GM18909 (cell line): ENCODE measurements at regions not wholly inside any gene's neighbourhood (a gene's known extent, or its start where the extent isn't known, plus 50 kb on each side); places are given as distances from the start of the nearest gene placed in this dataset.
"Not testable (repeated sequence)": the region's sequence is repeated elsewhere in the genome, so short reads cannot be mapped to it uniquely, and the experiment has no call there.

Source experiments
- ATAC-seq: cut with Tn5 transposase; IDR thresholded peaks from one replicate; pipeline ENCODE4 v1.9.1; 2021; ENCODE audit warnings: mild to moderate bottlenecking; ENCODE audit not compliant: unreplicated experiment, poor library complexity

- ATAC-seq = no peak
Observed at GRCh38 chr13:89375839-89376238, 1704.7 kb downstream of the SLITRK5 start.

- no peak for ATAC-seq
Observed at GRCh38 chr13:89380101-89380500, 1708.9 kb downstream of the SLITRK5 start.

GRCh38 chr13:89382981-89383380, 1711.8 kb downstream of the SLITRK5 start:
- ATAC-seq = no peak

GRCh38 chr13:89383891-89384290, 1712.7 kb downstream of the SLITRK5 start:
- ATAC-seq = no peak

GRCh38 chr13:89393758-89394304, 1722.7 kb downstream of the SLITRK5 start:
- no peak for ATAC-seq

GRCh38 chr13:89401264-89401675, 1730.1 kb downstream of the SLITRK5 start:
- ATAC-seq = no peak

- no peak for ATAC-seq
Observed at GRCh38 chr13:89402211-89402610, 1731.0 kb downstream of the SLITRK5 start.

GRCh38 chr13:89406096-89406495, 1734.9 kb downstream of the SLITRK5 start:
- not testable (repeated sequence) for ATAC-seq

GRCh38 chr13:89407357-89407756, 1736.2 kb downstream of the SLITRK5 start:
- no peak for ATAC-seq

- ATAC-seq = no peak
Observed at GRCh38 chr13:89432997-89433396, 1761.8 kb downstream of the SLITRK5 start.

GRCh38 chr13:89434624-89435023, 1763.5 kb downstream of the SLITRK5 start:
- ATAC-seq = not testable (repeated sequence)

- no peak for ATAC-seq
Observed at GRCh38 chr13:89454681-89455080, 1783.5 kb downstream of the SLITRK5 start.

GRCh38 chr13:89455225-89455624, 1784.1 kb downstream of the SLITRK5 start:
- no peak for ATAC-seq

- ATAC-seq = no peak
Observed at GRCh38 chr13:89455741-89456140, 1784.6 kb downstream of the SLITRK5 start.

GRCh38 chr13:89457977-89458376, 1786.8 kb downstream of the SLITRK5 start:
- ATAC-seq = no peak

- no peak for ATAC-seq
Observed at GRCh38 chr13:89458456-89458855, 1787.3 kb downstream of the SLITRK5 start.

- ATAC-seq = not testable (repeated sequence)
Observed at GRCh38 chr13:89460895-89461294, 1789.7 kb downstream of the SLITRK5 start.

- ATAC-seq = no peak
Observed at GRCh38 chr13:89465366-89465765, 1794.2 kb downstream of the SLITRK5 start.

- ATAC-seq = no peak
Observed at GRCh38 chr13:89468081-89468480, 1796.9 kb downstream of the SLITRK5 start.

- no peak for ATAC-seq
Observed at GRCh38 chr13:89470901-89471300, 1799.7 kb downstream of the SLITRK5 start.

GRCh38 chr13:89474432-89474831, 1803.3 kb downstream of the SLITRK5 start:
- no peak for ATAC-seq

- no peak for ATAC-seq
Observed at GRCh38 chr13:89486065-89486464, 1814.9 kb downstream of the SLITRK5 start.

- no peak for ATAC-seq
Observed at GRCh38 chr13:89486709-89487108, 1815.5 kb downstream of the SLITRK5 start.
